ENCODE measurements at regions not wholly inside any gene's neighbourhood (a gene's known extent, or its start where the extent isn't known, plus 50 kb on each side); places are given as distances from the start of the nearest gene placed in this dataset.

DNA sequence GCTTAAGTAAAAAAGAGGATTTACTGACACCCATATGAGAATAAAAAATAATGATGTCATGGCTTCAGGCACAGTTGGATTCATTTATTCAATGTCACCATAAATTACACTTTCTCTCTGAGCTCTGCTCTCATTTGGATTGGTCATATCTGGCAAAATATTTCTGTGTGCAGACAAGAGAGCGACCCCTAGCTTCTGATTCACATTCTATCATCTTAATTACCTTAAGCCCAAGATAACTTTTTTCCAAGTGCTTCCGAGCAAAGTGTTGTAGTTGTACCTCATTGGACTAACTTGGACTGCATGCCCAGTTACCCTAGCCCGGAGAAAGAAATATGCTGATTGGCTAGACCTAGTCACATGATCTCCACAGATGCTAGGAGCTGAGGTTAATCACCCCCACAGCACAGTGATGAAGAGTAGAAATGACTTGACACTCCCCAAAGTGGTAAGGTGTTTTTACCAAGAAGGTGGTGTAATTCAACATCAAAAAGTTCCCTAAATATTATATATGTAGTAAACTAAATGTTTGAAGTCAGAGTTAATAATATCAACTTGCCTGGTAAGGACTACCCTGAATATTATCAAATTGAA is 552.2 kb upstream of the SUCLG2 start:
- TF ChIP-seq CTCF (conservative IDR thresholded peaks at IDR 0.05; ENCODE audit: low read depth, low read length) = no peak
- no peak for DNase-seq (ENCODE audit: low read depth)
- H3K4me3 ChIP-seq (ENCODE audit: low read depth, low read length) = no peak overlapping the region

DNA sequence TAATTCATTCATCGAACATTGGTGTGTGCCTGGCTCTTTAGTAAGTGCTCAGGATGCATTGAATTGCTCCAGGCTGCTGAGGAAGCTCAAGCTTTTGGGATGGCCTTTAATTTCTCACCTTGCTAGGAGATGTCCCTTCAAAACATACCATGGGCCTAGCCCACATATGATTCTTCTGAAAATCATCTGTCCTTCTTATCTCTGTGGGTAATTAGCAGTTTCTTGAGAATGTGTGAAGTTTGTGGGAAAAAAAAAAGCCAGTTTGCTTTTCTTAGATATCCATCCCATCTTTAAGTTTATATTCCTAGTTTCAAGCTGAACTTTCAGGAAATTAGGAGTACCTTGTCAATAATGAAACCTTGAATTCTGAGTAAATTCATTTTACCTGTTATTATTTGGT is 532.3 kb upstream of the SUCLG2 start:
- H3K4me3 ChIP-seq (ENCODE audit: low read depth, low read length) = no peak overlapping the region
- no peak for DNase-seq (ENCODE audit: low read depth)
- TF ChIP-seq CTCF (conservative IDR thresholded peaks at IDR 0.05; ENCODE audit: low read depth, low read length) = no peak

GRCh38 chr3:68176600-68176999 is 522.2 kb upstream of the SUCLG2 start:
- no peak for TF ChIP-seq CTCF (conservative IDR thresholded peaks at IDR 0.05; ENCODE audit: low read depth, low read length)
- no peak overlapping the region for H3K4me3 ChIP-seq (ENCODE audit: low read depth, low read length)
- DNase-seq (ENCODE audit: low read depth) = no peak

GRCh38 chr3:68173012-68173634 is 518.7 kb upstream of the SUCLG2 start:
- no peak for DNase-seq (ENCODE audit: low read depth)
- H3K4me3 ChIP-seq (ENCODE audit: low read depth, low read length) = no peak overlapping the region
- TF ChIP-seq CTCF (conservative IDR thresholded peaks at IDR 0.05; ENCODE audit: low read depth, low read length) = no peak

- no peak overlapping the region for H3K4me3 ChIP-seq (ENCODE audit: low read depth, low read length)
- no peak for DNase-seq (ENCODE audit: low read depth)
- TF ChIP-seq CTCF (conservative IDR thresholded peaks at IDR 0.05; ENCODE audit: low read depth, low read length) = no peak
Measured at GRCh38 chr3:68172039-68172438, 517.6 kb upstream of the SUCLG2 start.

DNA sequence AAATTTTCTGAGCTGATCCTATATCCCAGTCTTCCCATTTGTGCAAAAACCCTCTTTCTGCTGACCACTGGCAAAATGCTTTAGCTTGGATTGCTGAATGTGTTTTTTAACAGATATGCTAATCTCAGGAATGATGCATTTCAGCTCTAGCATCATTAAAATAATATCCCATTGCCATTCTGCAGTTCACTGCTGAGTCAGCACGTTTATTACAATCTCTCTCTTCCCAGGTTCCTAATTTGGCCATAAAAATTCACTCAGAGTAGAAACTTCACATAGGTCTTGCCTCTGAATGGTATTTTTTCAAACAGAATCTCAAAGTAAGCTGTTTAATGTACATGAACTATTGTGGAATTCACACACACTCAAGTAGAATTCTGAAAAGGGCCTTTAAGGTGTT is 509.6 kb upstream of the SUCLG2 start:
- no peak for DNase-seq (ENCODE audit: low read depth)

More for the DNA sequence above, 509.6 kb upstream of the SUCLG2 start:
- no peak for TF ChIP-seq CTCF (conservative IDR thresholded peaks at IDR 0.05; ENCODE audit: low read depth, low read length)
- H3K4me3 ChIP-seq (ENCODE audit: low read depth, low read length) = no peak overlapping the region

All from choroid plexus epithelial cell (primary cell).